IPS-18c (cell line): ENCODE measurements at regions not wholly inside any gene's neighbourhood (a gene's known extent, or its start where the extent isn't known, plus 50 kb on each side); places are given as distances from the start of the nearest gene placed in this dataset.
"Not testable (repeated sequence)": the region's sequence is repeated elsewhere in the genome, so short reads cannot be mapped to it uniquely, and the experiment has no call there.

Source experiments
- H3K4me3 ChIP-seq: 2 replicates; pipeline ENCODE4 v1.7.0; 2013; ENCODE audit warnings: low read depth, mild to moderate bottlenecking, low read length, moderate library complexity; ENCODE audit not compliant: insufficient read depth
- H3K9me3 ChIP-seq: one replicate; pipeline ENCODE4 v1.6.1; 2013; ENCODE audit warnings: mild to moderate bottlenecking, low read length, moderate library complexity; ENCODE audit not compliant: control insufficient read depth, insufficient read depth

DNA sequence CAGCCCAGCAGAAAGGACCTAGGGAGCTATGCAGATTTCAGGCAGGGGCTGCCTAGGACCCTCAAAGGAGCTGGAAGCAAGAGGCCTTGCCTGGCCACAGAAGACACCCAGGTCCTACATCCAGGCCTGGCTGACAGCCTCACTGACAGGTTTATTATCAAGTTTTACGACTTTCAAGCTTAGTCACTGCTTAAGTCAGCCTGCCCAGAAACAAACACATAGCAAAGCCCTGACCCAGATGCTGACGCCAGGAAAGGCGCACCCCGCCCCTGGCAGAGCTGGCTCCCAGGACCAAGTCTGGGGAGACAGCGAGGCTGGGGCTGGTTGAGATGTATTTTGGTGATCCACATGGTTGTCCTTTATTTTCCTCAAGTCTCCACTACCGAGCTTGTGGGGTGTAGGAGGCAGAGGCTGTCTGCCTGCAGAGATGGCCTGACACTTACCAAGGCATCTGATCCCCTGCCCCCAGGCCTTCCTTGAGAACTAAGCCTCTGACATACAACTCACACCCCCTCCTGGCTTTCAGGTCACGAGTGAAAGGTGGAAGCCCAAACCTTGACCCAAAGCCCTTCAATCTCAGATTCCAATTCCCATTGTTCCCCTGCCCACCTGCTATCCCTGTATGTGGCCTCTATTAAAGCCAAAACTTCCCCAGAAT lies 80.7 kb upstream of the EMX2 start:
- no peak overlapping the region for H3K4me3 ChIP-seq
- no peaks in the 10 kb centered on the region for H3K9me3 ChIP-seq

DNA sequence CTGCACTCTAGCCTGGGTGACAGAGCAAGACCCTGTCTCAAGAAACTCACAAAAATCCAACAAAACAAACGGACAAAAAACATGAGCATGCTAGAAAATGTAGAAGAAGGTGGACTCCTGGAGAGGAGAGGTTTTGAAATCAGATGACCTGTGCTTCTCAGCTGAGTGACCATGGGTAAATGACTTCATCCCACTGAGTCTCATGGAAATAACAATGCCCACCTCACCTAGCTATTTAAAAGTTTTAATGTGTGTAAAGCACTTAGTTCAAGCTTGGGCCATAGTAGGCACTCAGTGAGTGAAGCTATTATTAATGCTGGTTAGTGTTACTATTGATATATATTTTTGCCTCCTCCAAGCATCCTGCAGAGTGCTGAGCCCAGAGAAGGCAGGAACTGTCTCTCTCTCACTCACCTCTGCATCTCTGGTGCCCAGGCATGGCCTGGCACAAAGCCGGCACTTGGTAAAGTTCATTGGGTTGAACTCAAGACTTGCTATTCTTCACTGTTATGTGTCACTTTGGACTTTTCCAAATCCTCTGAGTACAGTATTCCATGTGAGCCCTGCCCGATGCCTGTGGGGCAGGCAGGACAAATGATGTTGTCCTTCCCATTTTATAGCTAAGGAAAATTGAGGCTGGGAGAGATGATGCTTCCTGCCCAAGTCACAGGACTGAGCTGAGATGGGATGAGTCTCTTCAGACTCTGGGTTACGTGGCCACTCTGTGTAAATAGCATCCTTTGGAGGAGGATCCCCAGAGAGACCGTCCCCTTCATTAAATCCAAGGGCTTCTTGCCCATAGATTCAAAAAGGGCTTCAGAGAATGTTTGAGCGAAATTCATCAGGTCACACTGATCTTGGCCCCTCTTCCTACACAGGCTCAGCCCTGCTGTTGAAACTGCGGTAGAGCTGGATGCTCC lies 81.4 kb upstream of the EMX2 start:
- Histone ChIP-seq H3K9me3 (no peaks in the 10 kb centered on the region), H3K4me3 (no peak overlapping the region)

DNA sequence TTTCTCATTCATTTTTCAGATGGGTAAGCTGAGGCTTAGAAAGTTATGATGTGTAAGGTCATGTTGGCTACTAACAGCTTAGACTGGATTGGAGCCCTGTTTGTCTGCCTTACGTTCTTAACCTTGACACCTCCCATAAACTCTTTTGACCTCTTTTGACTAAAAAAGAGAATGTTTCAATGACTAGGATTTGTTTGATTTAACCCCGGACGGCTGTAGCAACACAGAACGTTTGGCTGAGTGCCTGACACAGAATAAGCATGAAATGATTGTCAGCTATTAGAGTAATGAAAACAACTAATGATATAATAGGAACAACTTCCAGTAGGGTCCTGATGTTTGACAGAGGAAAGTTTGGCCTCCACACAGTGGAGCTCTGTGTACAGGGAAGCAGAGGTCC lies 83.3 kb upstream of the PDZD8 start:
- Histone ChIP-seq H3K4me3 (no peak overlapping the region), H3K9me3 (no peaks in the 10 kb centered on the region)

DNA sequence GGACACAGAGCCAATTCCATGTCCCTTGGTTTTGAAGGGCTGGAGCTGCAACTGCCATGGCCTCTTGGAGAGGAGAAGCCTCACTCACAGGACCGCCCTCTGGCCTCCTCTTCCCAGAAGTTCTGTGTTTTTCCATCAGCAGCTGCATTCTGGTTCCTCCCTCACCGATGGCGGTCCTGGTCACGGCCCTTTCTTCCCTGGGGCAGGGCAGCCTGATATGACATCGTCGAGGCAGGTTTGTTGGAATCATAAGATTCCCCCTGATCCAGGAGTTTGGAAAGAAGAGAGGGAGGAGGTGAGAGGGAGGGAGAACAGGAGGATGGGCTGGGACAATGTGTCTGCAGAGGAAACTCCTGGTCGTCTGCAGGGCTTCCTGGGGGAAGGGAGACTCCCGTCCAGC lies 82.7 kb upstream of the PDZD8 start:
- Histone ChIP-seq H3K9me3 (no peaks in the 10 kb centered on the region), H3K4me3 (no peak overlapping the region)

DNA sequence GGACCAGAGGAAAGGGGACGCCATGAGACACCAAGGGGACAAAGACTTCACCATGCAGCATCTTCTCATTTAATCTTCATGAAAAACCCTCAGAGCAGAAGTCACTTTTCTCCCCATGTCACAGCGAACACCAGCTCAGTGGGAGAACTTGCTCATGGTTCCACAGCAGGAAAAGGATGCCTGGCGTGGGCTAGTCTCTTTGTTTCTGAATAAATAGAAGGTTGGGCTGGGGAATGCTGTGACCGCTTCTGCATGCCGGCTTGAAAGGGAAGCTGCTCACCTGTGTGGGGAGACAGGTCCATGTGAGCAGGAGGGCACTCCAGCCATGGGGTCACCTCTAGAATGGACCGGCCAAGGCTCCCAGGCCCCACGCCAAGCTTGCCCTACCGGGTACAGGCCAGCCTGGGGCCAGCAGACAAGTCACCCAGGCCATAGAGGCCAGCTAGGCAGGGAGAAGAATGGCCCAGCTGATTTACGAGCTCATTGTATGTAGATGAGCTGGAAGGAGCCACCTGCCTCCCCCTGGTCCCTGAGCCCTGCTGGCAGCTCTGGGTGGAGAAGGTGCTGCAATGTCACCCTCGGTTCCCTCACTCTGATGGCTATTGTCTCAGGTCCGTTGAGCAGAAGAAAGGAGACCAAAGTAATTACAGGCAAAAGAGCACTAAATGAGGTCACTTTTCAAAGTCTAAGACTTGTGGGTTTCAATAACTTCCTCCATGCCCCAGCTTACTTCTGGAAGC lies 82.0 kb upstream of the PDZD8 start:
- Histone ChIP-seq H3K9me3 (no peaks in the 10 kb centered on the region), H3K4me3 (no peak overlapping the region)

DNA sequence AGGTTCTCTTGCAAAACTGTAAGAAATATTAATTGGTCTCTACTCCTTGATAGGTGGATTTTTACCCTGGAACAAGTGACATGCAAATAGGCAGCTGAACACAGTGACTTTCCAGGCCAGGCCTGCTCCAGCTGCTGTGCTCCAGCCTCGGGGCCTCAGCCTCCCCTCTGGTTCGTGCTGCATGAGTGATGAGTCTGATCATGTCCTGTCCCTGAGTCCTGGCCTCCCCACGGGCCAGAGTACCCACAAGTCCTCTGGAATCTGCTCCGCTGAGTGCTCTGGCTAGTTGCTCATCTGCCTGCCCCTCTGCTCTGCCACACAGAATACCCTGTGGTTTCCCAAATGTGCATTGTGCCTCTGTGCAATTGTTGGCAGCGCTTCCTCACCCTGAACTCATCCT lies 80.1 kb upstream of the PDZD8 start:
- Histone ChIP-seq H3K9me3 (no peaks in the 10 kb centered on the region), H3K4me3 (no peak overlapping the region)

DNA sequence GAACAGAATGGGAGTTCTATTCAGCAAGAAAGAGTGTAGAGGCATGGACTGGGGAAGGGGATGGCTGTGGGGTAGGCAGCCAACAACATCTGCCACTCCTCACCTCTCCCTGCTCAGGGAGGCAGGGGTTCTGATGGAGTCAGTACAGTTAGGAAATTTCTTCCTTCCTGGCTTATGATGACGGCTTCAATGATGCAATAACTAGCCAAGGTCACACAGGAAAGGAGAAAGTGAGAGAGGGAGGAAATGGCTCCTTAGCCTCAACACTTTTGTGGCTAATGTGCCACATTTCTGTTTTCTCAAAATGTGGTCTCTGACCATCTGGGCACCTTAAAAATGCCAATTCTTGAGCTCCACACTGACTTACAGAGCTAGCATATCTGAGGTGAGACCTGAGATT lies 79.3 kb upstream of the PDZD8 start:
- no peak overlapping the region for H3K4me3 ChIP-seq
- no peaks in the 10 kb centered on the region for H3K9me3 ChIP-seq

DNA sequence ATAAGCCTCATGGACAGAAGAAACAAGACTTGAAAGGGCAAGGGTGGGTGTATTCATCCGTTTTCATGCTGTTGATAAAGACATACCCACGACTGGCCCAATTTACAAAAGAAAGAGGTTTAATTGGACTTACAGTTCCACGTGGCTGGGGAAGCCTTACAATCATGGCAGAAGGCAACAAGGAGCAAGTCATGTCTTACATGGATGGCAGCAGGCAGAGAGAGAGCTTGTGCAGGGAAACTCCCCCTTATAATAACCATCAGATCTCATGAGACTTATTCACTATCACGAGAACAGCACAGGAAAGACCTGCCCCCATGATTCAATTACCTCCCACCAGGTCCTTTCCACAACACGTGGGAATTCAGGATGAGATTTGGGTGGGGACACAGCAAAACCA lies 78.2 kb upstream of the PDZD8 start:
- H3K9me3 ChIP-seq, H3K4me3 ChIP-seq: not testable (repeated sequence)

DNA sequence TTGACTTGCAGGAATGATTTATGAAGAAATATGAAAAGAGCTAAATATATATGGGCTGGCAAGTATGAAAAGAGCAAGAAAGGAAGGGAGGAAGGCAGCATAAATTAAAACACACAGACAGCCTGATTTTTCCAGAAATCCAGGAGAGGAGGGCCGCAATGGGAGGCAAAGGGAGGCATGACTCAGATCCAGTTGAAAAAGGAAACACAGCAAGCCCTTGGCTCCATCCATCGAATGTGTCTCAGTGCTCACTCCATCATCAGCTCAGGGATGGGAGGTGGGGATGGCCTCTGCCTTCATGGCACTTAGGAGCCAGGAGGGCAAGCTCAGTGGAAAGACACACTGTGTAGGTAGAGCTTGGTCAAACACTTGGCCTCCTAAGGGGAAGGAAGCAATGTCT lies 75.7 kb upstream of the PDZD8 start:
- Histone ChIP-seq H3K9me3 (no peaks in the 10 kb centered on the region), H3K4me3 (no peak overlapping the region)

DNA sequence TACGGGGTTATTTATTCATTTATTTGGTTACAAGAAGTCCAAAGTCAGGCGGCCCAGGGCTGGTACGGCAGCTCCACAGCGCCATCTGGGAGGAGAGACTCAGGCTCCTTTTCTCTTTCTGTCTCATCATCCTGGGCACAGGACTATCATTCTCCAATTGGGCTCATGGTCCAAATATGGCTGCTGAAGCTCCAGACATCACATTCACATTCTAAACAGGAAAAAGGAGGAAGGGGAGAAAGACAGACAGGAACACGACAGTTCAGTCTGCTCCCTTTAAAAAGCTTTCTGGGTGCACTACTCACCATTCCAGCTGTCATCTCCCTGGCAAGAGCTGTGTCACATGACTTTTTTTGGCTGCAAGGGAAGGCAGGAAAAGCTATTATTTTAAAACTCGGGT lies 74.4 kb upstream of the PDZD8 start:
- H3K9me3 ChIP-seq, result peaks cover 2% of the 10 kb centered on the region
- H3K4me3 ChIP-seq, result no peak overlapping the region

DNA sequence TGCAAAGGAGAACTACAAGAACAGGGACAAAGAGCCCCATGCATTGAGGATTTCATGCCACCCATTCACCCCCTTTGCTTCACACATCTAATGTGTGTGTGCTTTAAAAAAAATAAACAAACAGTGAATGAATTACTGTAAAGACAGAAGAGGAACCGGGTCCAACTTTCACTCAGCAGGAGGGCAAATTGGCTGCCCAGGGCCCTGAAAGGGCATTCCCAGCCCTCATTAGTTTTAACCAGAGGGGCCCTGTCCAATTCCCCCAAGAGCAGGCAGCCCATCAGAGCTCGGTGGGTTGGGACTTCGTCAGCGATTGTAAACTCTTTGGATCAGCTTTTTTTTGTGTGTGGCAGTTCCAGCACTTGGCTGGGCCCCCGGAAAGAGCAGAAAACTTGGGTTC lies 73.6 kb upstream of the PDZD8 start:
- no peak overlapping the region for H3K4me3 ChIP-seq
- peaks cover 5% of the 10 kb centered on the region for H3K9me3 ChIP-seq

DNA sequence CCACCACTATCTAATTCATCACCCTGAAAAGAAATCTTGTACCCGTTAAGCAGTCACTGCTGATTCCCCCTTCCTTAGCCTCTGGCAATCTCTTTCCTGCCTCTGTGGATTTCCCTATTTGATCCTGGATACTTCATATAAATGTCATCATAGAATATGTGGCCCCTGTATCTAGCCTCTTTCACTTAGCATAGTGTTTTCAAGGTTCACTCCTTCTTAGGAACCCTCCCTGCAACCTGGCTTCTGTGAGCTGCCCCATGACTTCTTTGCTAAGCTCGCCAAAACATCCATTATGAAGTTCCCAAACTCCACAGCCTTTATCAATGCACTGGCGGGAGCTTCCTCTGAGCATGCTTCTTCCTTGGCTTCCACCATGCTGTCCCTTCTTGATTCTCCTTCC lies 70.8 kb upstream of the PDZD8 start:
- H3K9me3 ChIP-seq, result peaks cover 7% of the 10 kb centered on the region

DNA sequence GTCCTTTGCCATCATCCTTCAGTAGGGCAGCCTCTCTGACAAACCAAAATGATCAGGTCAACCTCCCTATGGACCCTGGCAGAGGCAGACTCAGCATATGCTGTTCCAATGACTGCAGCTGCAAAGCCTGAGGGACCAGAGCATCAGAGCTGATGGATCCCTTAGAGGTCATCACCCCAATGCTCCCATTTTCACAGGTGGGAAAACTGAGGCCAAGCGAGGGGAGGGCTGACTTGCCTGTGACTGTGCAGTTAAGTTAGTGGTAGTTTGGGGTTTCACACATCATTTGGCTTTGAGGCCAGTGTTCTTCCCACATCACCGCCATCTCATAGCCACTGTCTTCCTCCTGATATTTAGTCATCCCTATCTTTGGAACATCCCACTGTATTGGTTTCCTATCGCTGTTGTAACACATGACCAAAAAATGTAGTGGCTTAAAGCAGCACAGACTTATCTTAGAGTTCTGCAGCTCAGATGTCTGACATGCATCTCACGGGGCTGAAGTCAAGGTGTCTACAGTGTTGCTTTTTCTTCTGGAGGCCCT lies 69.3 kb upstream of the PDZD8 start:
- Histone ChIP-seq H3K9me3 (peaks cover 7% of the 10 kb centered on the region), H3K4me3 (no peak overlapping the region)

More for the DNA sequence above, 70.8 kb upstream of the PDZD8 start:
- H3K4me3 ChIP-seq, result no peak overlapping the region

DNA sequence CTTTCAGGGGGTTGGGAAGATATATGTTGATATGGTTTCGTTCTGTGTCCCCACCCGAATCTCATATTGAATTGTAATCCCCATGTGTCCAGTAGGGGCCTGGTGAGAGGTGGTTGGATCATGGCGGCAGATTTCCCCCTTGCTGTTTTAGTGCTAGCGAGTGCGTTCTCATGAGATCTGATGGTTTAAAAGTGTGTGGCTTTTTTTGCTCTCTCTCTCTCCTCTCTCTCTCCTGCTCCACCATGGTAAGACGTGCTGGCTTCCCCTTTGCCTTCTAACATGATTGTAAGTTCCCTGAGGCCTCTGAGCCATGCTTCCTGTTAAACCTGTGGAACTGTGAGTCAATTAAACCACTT lies 68.4 kb upstream of the PDZD8 start:
- H3K9me3 ChIP-seq, result peaks cover 7% of the 10 kb centered on the region

DNA sequence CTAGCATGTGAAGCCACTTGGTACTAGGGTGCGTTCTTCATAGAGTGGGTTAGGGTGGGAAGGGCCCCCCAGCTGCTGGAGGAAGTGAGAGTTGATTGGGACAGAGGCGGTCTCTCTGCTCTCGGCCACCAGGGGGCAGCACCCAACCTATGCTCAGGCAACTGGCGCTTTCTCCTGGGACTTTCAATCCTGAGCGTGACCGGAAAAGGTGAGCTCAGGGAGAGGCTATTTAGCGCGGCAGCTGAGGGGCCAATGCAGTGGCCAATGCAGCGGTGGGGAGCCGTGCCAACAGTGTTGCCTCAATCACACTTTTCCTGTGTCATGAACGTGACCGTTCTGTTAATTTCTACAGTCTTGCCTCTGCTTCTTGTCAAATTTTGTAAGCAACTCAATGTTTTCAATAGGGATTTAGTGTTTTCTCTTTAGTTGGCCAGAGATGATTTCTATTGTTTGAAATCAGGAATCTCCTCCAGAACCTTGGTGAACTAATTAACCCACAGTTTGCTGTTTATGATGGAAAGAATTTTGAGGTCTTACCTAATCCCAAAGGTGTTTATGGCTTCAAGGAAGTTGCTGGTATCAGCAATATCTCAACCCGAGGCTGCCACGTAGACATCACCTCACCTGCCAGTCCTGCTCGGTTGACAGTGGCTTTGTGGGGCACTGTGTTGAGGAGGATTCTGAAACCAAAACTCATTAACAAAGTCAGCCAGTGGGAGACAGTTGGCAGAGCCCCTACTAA lies 67.9 kb upstream of the PDZD8 start:
- peaks cover 7% of the 10 kb centered on the region for H3K9me3 ChIP-seq
- H3K4me3 ChIP-seq, result 0 out of 2 replicates have a peak overlapping the region, but pooled peaks have one; percentile 3

More for the DNA sequence above, 68.4 kb upstream of the PDZD8 start:
- H3K4me3 ChIP-seq, result no peak overlapping the region

DNA sequence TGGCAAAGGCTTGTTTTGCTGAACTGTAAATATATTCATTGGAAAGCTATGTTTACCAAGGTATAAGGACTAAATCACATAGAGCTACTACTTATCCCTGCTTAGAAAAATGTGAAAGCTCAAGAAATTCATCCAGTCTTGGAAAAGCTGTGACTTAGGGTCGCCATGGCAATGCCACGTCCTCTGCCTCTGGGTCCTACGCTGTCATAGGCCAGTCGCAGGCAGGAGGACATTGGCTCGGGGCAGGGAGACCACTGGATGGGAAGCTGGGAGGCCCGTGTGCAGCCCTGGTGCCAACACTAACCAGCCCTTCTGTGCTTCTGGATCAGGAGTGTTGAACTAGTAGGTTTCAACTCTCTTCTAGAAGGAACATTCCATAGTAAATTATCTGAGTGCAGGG lies 67.3 kb upstream of the PDZD8 start:
- Histone ChIP-seq H3K4me3 (no peak overlapping the region), H3K9me3 (peaks cover 7% of the 10 kb centered on the region)

DNA sequence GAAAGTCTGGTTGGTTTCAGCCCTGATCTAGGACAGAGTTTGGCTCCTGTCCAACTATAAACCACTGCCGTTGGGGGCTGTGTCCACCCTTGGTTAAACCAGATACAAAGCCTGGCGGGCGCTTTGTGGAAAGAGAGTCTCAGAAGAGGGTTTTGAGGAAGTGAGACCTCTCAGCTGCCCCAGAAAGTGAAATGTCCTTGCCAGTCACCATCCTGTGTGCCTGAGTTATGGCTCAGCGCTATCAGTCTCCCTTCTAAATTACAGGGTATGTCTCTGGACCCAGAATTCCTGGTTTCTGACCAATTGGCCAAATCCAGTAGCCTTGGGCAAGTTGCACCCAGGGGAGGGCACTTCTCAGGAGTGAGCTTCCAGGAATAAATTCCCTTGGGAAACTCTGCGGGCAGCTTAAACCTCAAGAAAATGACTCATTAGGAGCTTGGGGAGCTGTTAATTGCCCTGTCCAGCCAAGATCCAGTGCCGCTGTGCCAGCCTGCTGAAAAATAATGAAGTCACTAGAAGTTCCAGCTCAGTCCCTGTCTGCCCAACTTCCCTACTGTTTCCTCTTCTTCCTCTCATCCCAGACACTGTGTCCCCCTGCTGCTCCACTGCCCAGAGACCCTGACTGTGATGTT lies 66.7 kb upstream of the PDZD8 start:
- H3K9me3 ChIP-seq, result peaks cover 7% of the 10 kb centered on the region
- no peak overlapping the region for H3K4me3 ChIP-seq
